Stimulated activated CD4-positive, alpha-beta T cell treated with anti-CD3 and anti-CD28 coated beads, Interleukin-12 subunit alpha, Interleukin-12 subunit beta, amount 100 ng/mL, for 4 hours (primary cell): ENCODE measurements at regions not wholly inside any gene's neighbourhood (a gene's known extent, or its start where the extent isn't known, plus 50 kb on each side); places are given as distances from the start of the nearest gene placed in this dataset.
"Not testable (repeated sequence)": the region's sequence is repeated elsewhere in the genome, so short reads cannot be mapped to it uniquely, and the experiment has no call there.

Experiments
- DNase-seq: peaks from one replicate; pipeline ENCODE4 v3.0.0-alpha.2; 2020

DNA sequence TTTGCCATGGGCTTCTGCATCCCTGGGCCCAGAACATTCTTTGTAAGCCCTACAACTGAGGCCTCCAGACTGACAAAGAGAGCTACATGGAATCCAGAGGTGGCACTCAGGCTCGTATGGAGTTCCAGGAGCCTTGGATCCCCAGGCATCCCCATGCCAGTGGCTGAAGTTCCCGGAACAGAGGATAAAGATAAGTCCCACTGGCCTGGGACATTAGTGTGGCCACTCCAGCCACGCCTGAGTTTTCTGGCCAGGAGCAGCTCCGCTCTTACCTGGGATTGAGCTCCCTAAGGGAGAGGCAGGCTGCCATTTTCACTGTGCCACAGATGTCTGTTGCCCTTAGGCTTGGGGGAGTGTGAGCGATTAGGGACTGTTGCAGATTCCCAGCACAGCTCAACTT, 656.3 kb upstream of the FAM174A start:
- no peak for DNase-seq

DNA sequence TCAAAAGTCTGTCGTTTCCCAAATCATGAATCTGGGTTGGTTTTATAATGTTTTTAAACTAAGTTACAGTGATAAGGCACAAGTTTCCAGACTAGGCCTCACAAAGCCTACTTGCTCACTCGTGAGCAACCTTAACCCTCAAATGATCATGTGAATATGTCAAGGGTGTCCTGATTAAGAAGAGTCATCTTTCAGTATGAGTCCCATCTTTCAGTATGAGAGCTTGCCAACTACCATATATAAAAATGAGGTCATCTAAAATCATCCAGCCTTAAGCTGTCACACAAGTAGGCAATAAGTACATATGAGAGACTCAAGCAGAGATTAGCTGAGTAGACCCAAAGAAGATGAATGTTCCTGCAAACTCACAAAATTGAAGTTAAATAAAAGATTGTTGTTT, 668.4 kb upstream of the FAM174A start:
- DNase-seq = no peak

DNA sequence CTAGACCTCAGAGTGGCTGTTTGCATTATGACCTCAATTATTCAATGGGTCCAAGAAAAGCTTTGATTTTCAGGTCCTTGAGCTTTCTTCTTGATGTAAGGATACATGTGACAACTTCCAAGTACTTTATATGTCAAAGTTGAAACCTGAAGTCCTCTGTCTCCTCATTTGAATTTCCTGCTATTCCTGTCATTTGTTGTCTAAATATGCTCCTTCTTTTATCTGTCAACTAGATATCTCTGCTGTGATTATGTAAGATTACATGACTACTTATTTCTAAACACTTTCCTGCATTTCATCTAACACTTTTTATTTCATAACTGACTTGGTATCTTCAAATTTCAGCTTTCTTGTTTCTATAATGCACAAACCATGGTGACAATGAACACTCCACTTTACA, 670.0 kb upstream of the FAM174A start:
- no peak for DNase-seq

DNA sequence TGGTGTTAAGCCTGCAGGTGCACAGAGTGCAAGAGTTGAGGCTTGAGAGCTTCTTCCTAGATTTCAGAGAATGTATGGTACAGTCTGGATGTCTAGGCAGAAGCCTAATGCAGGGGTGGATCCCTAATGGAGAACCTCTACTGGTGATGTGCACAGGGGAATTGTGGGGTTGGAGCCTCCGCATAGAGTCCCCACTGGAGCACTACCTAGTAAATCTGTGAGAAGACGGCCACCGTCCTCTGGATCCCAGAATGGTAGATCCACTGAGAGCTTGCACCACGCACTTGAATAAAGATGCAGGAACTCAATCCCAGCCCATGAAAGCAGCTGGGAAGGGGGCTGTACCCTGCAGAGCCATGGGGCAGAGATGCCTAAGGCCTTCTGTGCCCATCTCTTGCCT, 699.4 kb upstream of the FAM174A start:
- DNase-seq = no peak

DNA sequence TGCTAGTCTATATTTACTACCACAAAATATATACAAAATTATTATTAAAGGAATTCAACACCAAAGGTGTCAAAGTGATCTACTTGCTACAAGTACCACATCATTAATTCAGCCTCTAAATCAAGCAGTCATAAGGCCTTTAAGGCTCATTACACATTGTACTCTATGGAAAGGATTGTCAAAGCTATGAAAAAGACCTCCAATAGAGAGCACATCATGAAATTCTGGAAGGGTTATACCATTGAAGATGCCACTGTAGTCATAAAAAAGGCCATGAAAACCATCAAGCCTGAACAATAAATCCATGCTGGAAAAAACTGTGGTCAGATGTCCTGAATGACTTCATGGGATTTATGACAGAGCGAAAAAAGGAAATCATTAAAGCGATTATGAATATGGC, 708.0 kb upstream of the FAM174A start:
- no peak for DNase-seq

DNA sequence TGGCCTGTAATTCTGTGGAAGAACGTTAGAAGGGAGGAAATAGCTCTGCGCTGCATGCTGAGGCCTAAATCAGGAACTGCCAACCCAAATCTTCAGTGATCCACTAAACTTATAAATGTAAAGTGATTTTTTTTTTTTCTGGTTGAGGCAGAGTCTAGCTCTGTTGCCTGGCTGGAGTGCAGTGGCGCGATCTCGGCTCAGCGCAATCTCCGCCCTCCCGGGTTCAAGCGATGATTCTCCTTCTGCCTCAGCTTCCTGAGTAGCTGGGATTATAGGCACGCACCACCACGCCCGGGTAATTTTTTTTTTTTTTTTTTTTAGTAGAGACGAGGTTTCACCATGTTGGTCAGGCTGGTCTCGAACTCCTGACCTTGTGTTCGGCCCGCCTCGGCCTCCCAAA, 717.4 kb upstream of the FAM174A start:
- no peak for DNase-seq

DNA sequence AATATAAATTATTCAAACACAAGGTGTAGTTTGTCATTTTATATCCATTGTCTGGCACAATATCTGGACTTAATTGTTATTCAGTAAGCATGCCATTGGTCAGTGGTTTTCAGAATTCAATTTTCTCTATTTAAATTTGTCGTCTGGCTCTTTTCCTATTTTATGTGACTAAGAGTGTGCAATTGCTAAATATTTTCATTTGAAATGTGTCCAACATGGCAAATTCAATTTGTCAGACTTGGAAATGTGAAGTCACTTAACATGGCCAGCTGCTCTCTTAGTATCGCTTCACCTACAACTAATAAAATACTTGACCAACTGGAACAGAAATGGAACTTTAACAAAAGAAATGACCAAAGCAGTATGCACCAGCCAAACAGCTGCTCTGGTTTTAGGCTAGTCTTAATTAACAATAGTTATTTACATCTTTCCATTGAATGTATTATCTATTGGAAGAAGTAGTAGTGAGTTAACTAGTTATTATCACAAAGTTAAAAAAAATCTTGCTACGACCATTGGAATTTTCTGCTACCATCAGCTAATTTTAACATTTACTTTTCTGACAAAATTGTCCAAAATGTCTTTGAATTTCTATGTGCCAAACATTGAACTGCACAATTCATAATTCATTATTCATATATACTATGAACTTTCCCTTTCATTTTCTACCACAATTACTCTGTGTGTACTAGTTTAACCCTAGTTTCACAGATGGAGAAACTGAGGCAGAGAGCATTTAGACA, 720.7 kb upstream of the FAM174A start:
- DNase-seq = no peak

DNA sequence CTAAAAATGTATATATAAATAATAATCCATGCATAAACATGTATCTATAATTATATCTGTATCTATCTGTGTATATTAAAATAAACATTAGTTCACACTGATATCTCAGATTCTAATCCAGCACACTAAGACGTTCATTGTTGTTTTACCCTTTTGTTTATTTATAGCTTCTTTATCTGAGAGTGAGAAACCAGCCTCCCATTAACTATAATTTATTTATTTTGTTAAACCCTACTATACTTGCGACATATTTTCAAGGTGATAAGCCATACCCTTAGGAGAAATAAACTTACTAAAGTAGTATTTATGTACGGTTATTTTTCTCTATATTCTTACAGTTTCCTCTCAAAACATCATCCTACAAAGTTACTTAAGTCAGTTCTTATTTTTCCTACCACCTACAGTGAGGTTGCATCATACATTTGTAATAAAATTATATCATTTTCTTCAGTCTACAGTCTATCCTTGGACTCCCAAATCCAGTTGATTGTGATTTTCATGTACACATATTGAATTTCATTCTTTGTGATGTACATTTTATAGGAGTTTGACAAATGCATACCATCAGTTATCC, 726.4 kb upstream of the FAM174A start:
- no peak for DNase-seq

DNA sequence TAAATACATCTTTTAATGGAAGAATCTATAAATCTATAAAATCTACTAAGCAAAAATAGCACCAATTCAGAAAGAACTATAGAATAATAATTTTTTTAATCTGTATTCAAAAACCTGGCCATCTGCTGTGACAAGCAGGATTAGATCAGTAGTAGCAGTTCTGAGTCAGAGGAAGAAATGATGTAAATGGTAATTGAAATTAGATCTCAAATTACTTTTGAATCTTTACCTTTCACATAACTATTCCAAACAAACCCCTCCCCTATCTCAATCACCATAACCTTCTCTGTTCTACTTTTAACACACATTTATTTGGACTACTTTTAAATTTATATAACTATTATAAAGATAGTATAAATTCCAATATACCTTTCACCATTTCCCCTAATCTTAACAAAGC, 727.8 kb upstream of the FAM174A start:
- no peak for DNase-seq

DNA sequence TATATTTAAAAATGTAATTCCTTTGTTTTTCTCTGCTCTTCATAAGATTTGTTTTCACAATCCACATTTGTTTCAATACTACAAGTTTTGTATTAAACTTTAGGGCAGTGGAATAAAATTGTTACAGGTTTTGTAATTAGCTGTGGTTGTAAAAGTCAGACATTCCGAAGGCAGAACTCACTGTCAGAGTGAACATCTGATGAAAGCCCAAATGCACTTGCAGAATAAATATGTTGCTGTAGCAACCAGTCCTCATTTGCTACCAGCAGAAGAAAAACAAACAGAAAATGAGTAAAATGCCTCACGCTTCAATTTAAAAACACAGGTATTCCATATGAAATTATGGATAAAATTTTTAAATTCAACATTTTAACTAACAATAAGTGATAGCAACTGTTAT, 740.1 kb upstream of the FAM174A start:
- no peak for DNase-seq

DNA sequence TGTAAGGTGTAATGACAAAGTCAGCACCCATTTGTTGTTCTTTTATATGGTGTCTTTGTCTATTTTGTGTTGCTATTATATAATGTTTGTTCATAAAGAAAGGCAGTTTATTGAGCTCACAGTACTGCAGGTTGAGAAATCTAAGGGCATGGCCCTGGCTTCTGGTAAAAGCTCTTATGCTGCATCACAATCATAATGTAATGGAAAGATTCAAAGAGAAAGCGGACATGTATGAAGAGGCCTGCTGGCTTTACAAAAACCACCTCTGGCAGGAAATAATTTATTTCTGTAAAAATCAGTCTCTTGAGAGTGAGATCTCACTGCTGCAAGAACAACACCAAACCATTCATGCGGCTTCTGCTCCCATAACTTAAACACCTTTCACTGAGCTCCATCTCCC, 746.7 kb upstream of the FAM174A start:
- no peak for DNase-seq

DNA sequence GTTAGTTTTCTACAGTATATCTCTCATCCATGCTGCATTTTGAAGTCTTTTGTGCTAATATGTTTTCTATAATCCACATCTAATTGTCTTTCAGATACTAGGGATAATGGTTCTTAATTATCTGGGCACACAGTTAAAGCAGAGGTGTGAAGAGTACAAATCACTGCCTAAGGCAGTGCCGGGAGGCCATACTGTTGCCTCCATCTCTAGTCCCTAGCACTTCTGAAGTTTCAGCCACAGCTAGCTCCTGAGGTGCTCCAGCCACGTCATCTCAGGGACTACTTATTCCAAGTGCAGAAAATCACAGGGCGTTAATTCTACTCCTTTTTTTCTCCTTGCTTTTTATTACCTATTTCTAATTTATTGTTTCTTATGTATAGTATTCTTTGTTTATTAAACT, 760.0 kb upstream of the FAM174A start:
- no peak for DNase-seq

DNA sequence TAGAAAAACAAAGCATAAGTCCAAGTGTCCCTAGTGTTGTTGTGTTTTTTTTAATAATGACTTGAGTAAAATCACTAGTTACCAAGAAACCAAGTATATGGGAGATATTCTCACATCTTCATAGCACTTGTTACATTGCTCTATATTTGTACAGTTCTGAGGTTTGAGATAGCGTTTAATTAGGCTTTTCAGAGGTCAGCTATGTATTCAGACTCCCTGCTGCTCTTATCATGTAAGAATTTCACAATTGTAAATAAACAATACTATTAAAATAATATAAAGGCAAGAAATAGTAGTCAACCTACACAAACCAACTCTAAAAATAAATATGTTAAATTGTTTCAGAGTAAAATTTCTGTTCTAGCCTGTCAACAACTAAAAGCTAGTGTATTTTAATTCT, 761.9 kb upstream of the FAM174A start:
- DNase-seq = no peak

DNA sequence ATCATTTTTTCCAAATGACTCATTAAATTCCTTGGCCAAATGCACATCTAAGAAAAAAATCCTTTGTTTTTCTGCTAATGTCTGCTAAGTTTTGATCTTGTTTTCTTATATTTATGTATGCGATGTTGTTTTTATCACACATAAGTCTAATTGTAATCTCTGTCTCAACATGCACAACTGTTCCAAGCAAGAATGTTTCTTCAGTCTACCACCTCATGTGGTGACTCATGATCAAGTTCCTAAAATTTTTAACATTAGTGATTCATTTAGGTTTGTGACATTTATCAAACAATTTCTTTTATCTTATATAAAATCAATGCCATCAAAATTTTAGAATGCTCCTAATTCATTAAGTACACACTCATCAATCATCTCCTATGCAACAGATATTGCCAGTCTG, 763.9 kb upstream of the FAM174A start:
- no peak for DNase-seq

DNA sequence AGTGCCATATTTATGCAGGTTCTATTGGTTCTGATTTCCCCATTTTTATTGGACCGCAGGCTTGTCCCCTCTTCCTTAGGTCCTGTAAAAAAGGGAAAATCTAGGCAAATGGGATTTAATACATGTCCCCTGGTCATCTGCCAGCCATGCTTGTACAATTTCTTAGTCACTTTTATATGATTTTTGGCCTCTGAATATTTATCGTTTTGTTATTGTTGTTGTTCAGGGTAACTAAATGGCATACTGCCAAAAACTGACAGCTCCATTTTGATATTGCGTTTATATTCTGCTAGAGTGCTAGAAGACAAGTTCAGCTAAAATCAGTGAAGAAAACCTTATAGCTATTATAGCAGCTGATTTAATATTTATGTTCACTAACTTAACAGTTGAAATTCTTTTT, 770.2 kb upstream of the FAM174A start:
- no peak for DNase-seq

DNA sequence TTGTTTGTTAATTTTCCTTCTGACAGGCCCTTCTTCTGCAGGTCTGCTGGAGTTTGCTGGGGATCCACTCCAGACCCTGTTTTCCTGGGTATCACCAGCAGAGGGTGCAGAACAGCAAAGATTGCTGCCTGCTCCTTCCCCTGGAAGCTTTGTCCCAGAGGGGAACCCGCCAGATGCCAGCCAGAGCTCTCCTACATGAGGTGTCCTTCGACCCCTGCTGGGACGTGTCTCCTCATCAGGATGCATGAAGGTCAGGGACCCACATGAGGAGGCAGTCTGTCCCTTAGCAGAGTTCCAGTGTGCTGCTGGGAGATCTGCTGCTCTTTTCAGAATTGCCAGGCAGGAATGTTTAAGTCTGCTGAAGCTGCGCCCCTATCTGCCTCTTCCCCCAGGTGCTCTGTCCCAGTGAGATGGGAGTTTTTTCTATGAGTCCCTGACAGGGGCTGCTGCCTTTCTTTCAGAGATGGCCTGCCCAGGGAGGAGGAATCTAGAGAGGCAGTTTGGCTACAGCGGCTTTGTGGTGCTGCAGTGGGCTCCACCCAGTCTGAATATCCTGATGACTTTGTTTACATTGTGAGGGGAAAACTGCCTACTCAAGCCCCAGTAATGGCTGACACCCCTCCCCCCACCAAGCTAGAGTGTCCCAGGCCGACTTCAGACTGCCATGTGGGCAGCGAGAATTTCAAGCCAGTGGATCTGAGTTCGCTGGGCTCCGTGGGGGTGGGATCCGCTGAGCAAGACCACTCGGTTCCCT, 772.0 kb upstream of the FAM174A start:
- no peak for DNase-seq

DNA sequence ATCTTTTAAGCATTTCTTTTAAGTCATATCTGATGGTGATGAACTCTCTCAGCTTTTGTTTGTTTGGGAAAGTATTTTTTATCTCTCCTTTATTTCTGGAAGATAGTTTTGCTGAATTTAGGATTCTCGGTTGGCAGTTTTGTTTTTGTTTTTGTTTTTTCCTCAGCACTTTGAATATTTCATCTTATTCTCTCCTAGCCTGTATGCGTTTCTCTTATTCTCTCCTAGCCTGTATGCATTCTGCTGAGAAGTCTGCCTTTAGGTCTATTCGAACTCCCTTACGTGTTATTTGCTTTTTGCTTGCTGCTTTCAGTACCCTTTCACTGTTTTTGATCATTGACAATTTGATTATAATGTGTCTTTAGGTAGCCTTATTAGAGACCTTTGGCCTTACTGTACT, 787.8 kb upstream of the FAM174A start:
- DNase-seq = no peak

DNA sequence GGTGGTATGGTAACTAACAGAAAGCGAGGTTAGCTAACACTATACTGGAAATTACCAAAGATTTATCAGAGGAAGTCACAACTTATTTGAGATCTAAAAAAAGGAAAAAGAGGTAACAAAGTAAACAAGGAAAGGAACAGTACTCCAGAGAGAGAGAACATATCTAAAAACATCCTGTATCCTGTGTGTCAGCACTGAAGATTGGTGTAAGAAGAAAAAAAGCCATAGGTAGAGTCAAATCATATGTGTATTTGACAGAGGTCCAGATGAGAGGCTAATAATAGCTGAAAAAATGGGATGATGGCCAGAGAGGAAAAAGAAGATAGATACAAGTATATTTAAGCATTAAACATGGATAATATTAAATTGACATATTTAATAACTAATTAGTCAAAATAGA, 802.0 kb upstream of the FAM174A start:
- not testable (repeated sequence) for DNase-seq

DNA sequence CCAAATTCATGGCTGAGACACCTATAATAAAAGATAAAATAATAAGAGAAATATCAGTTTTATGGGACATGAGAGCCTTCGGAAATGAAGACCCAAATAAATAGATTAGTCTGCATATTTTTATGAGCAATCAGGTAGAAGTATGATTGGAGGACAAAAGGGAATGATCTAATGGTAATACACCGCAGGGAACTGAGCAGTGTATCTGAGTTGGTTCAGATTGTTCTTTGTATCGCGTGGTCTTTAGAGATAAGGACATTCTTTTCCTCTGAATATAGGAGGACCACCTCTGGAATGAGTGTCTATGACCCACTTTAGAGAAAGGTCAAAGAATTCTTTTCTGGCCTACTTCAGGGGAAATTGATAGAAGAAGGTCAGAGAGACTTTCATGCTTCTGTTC, 801.8 kb upstream of the CHD1 start:
- not testable (repeated sequence) for DNase-seq

DNA sequence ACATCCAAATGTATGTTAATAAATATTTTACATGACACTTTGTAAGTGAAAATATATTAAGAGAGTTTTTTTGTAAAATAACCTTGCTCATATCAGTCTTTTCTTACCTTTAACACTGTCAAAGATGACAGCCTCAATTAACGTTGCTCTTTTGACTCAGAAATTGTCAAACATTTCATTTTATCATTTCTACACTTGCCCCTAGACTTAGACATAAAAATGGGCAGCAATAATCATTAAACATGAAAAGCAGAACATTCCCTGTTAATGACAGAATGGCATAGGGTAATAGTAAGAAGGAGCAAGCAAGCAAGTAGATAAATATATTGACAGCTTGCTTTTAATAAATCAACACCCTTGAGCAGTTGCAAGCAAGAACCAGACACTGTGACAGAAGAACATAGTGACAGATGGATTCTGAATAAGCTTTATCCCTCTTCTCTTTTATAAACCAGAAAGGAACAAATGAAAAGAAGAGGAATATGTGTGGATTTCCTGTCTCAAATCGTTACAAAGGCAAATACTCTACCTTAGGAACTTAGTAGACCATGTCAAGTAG, 796.0 kb upstream of the CHD1 start:
- DNase-seq = no peak

DNA sequence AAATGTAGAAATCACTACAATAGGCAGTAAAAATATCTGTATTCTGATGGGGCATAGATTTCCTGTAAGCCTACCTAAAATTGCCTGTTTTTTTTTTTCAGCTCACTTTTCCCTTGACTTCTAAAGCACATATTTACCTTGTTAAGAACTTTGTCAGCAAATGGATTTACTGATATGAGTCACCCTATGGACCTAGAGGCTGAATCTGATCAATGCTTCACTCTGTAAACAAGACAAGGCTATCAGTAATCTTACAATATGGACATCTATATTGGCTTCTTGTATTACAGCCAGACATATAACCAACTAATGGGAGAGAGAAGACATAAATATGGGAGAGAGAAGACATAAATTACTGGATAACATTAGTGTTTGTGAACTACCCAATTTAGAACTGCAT, 792.7 kb upstream of the CHD1 start:
- no peak for DNase-seq

DNA sequence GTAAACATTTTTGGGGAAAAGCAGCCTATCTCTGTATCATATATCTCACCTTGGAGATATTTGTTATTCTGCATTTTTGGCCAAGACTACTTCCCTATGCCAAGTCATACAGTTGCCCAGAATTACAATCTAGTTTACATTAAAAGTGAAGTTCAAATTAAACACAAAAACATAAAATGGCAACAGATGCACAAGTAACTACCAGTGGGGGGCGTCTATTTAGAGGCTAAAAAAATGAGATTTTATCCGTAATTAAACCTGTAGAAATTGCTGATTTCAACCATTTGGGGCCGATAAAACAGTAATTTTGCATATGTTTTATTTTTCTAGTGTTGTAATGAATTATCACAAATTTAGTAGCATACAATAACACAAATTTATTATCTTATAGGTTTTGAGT, 787.1 kb upstream of the CHD1 start:
- no peak for DNase-seq

DNA sequence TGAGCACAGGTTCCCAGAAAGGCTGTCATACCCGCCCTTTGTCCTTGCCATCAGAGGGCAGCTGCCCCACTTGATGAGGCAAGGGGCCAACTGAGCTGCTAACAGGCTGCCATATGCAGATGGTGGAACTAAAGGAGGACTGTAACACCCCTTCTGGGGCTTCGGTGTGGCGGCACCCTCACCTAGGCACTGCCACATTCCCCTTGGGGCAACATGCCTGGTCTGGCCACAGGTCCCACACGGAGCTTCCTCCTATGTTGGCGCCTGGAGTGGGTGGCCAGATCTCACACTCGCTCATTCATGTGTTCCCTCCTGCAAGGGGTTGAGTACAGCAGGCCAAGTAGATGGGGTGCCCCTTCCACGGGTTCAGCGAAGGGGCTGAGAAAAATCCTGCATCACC, 777.4 kb upstream of the CHD1 start:
- no peak for DNase-seq

DNA sequence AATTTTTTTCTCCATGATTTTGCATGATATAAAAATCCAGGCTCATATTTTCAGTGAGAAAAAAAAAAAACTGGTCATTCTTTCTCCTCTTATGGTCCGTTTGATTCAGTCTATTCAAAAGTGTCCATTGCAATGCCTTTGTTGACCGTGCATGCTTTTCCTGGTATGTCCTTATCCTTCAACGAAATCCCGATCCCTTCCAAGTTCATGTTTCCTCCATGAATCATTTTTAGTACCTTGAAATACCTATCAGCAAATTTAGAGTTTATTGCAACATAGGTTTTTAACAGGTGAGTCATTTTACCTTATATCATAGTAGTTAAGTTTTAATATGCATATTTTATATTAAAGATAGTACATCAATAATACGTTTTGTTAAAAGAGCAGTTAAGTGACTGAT, 773.8 kb upstream of the CHD1 start:
- DNase-seq = no peak
